HG03521 (cell line): ENCODE measurements at regions not wholly inside any gene's neighbourhood (a gene's known extent, or its start where the extent isn't known, plus 50 kb on each side); places are given as distances from the start of the nearest gene placed in this dataset.

Source experiments
- ATAC-seq: cut with Tn5 transposase; IDR thresholded peaks from one replicate; pipeline ENCODE4 v1.9.1; 2021; ENCODE audit warnings: mild to moderate bottlenecking, moderate library complexity; ENCODE audit not compliant: unreplicated experiment

GRCh38 chrY:17235769-17236168, 644.3 kb downstream of the CDY2B start:
- ATAC-seq: no peak

GRCh38 chrY:17233435-17234109, 646.4 kb downstream of the CDY2B start:
- no peak for ATAC-seq

- ATAC-seq: no peak
Observed at GRCh38 chrY:17231994-17232393, 648.0 kb downstream of the CDY2B start.

GRCh38 chrY:17223502-17223901, 656.5 kb downstream of the CDY2B start:
- ATAC-seq: no peak

- no peak for ATAC-seq
Observed at GRCh38 chrY:17202395-17202794, 677.6 kb downstream of the CDY2B start.

- ATAC-seq: no peak
Observed at GRCh38 chrY:17184299-17184698, 695.7 kb downstream of the CDY2B start.

GRCh38 chrY:17166881-17167280, 713.1 kb downstream of the CDY2B start:
- no peak for ATAC-seq

GRCh38 chrY:17122166-17122565, 757.9 kb downstream of the CDY2B start:
- ATAC-seq: no peak

GRCh38 chrY:17085303-17085702, 794.7 kb downstream of the CDY2B start:
- ATAC-seq: no peak

GRCh38 chrY:17079887-17080286, 800.1 kb downstream of the CDY2B start:
- ATAC-seq: no peak

- ATAC-seq: no peak
Observed at GRCh38 chrY:17067307-17067706, 812.7 kb downstream of the CDY2B start.

- ATAC-seq: no peak
Observed at GRCh38 chrY:17053041-17053440, 827.0 kb downstream of the CDY2B start.

- no peak for ATAC-seq
Observed at GRCh38 chrY:17050374-17050773, 829.6 kb downstream of the CDY2B start.

GRCh38 chrY:17045124-17045523, 834.9 kb downstream of the CDY2B start:
- no peak for ATAC-seq

GRCh38 chrY:17044723-17045122, 835.3 kb downstream of the CDY2B start:
- ATAC-seq: no peak

- ATAC-seq: no peak
Observed at GRCh38 chrY:17044272-17044671, 835.7 kb downstream of the CDY2B start.

- no peak for ATAC-seq
Observed at GRCh38 chrY:17038439-17038838, 841.6 kb downstream of the CDY2B start.

- ATAC-seq: no peak
Observed at GRCh38 chrY:17018126-17018525, 861.9 kb downstream of the CDY2B start.

GRCh38 chrY:16993551-16993950, 886.5 kb downstream of the CDY2B start:
- no peak for ATAC-seq

GRCh38 chrY:16981776-16982175, 898.2 kb downstream of the CDY2B start:
- ATAC-seq: no peak

GRCh38 chrY:16959071-16959470, 920.9 kb downstream of the CDY2B start:
- no peak for ATAC-seq

- ATAC-seq: no peak
Observed at GRCh38 chrY:16947221-16947620, 932.8 kb downstream of the CDY2B start.
